Epithelial cell of esophagus (primary cell): ENCODE measurements at regions not wholly inside any gene's neighbourhood (a gene's known extent, or its start where the extent isn't known, plus 50 kb on each side); places are given as distances from the start of the nearest gene placed in this dataset.

ENCODE experiments used
- DNase-seq: peaks from one replicate; pipeline ENCODE4 v3.0.0; 2010; ENCODE audit warnings: low read depth
- H3K4me3 ChIP-seq: 2 replicates; pipeline ENCODE4 v1.5.1; 2011; ENCODE audit warnings: mild to moderate bottlenecking, low read length, control low read depth
- TF ChIP-seq, protein P1 (sequence below): IDR thresholded peaks from 2 replicates; pipeline ENCODE4 v1.5.1; 2011; ENCODE audit warnings: low read depth, mild to moderate bottlenecking, low read length, control low read depth, inconsistent platforms; ENCODE audit not compliant: insufficient read depth; ENCODE audit errors: missing control alignments

- TF ChIP-seq, protein P1, sequence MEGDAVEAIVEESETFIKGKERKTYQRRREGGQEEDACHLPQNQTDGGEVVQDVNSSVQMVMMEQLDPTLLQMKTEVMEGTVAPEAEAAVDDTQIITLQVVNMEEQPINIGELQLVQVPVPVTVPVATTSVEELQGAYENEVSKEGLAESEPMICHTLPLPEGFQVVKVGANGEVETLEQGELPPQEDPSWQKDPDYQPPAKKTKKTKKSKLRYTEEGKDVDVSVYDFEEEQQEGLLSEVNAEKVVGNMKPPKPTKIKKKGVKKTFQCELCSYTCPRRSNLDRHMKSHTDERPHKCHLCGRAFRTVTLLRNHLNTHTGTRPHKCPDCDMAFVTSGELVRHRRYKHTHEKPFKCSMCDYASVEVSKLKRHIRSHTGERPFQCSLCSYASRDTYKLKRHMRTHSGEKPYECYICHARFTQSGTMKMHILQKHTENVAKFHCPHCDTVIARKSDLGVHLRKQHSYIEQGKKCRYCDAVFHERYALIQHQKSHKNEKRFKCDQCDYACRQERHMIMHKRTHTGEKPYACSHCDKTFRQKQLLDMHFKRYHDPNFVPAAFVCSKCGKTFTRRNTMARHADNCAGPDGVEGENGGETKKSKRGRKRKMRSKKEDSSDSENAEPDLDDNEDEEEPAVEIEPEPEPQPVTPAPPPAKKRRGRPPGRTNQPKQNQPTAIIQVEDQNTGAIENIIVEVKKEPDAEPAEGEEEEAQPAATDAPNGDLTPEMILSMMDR, result peak; percentile 52
- H3K4me3 ChIP-seq, result no peak overlapping the region
- DNase-seq, result peak; percentile 93
Measured at GRCh38 chr15:37824717-37825382, 109.6 kb upstream of the TMCO5A start.

DNA sequence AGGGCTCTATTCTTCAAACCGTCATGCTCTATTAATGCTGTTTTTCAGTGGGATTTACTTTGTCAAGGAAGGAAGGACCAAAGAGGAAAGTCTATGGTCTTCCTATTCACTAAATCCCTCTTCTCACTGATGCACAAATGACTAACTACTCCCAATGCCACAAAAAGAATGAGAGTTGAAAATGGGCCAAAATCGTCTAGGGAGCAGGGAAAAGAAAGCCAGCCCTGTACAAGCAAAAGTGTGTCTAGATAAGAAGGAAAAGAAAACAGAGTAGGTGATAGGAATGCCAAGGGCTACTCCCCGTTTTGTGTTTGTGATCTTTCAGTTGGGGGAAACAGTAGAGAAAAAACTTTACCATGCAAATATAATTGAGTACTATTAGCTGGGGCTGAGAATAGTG is 97.2 kb upstream of the TMCO5A start:
- TF ChIP-seq, protein P1, result no peak
- H3K4me3 ChIP-seq, result no peak overlapping the region
- no peak for DNase-seq

DNA sequence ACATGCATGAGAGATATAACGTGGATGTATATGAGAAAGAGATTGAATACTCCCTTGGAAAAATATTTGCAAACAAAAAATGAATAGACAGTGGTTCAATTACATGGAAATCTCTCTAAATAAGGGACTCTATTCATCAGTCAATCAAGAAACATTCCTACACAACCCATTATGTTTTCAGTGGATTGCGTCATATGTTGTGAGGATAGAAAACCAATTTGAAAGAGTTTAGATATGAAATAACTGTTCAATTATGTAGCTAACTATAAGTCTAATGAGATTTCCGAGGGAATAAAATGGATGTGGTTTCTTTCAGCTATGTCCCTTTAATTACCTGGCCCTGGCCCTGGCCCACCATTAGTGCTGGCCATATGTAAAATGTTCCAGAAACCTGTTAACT is 86.7 kb upstream of the TMCO5A start:
- no peak for DNase-seq
- TF ChIP-seq, protein P1, result no peak
- H3K4me3 ChIP-seq, result no peak overlapping the region

GRCh38 chr15:37856109-37856508 is 78.3 kb upstream of the TMCO5A start:
- TF ChIP-seq, protein P1, result no peak
- DNase-seq, result no peak
- no peak overlapping the region for H3K4me3 ChIP-seq

DNA sequence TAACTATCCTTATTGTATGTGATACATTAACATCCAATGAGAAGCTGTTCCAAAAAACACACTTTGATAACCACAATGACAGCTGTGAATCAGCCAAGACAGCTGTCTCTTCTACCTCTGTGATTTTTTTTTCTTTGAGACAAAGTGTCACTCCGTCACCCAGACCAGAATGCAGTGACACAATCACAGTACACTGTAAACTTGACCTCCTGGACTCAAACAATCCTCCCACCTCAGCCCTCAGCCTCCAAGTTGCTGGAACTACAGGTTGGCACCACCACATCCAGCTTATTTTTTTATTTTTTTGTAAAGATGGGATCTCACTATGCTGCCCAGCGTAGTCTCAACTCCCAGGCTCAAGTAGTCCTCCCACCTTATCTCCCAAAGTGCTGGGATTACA is 73.5 kb upstream of the TMCO5A start:
- H3K4me3 ChIP-seq, result no peak overlapping the region
- DNase-seq, result no peak
- TF ChIP-seq, protein P1, result no peak

DNA sequence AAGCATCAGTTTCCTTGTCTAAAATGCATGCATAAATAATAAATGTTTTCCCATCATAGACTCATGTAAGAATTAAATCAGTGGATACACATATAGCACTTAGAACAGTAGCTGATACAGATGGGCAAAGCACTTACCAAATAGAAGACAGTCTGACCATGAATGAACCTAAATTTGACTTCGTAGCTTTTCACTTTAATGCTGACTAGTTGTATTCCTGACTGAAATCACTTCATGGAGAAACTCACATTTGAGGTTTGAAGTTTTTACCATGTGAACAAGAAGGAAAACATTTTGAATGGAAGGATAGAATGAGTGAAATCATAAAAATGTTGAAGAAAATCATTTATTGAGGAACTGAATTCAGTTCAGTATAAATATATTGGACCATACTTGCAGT is 68.8 kb upstream of the TMCO5A start:
- no peak for DNase-seq
- TF ChIP-seq, protein P1, result no peak
- no peak overlapping the region for H3K4me3 ChIP-seq

- TF ChIP-seq, protein P1, result no peak
- H3K4me3 ChIP-seq, result no peak overlapping the region
- DNase-seq, result no peak
Measured at GRCh38 chr15:37870711-37871110, 63.7 kb upstream of the TMCO5A start.
